Spleen (tissue), 7 donors: ENCODE measurements at regions not wholly inside any gene's neighbourhood (a gene's known extent, or its start where the extent isn't known, plus 50 kb on each side); places are given as distances from the start of the nearest gene placed in this dataset.

Experiments
- POLR2AphosphoS5 ChIP-seq, 3 donors: sonication (generic); formaldehyde crosslinking; IDR thresholded peaks; one replicate each; pipeline ENCODE4 v1.5.1; 2017; ENCODE audit warnings: antibody characterized with exemption in 3 of 3
- TF ChIP-seq, protein P1 (sequence below), 11 experiments: fragments of 200-600 bp in 7 of 11; fragments of 450-650 bp in 4 of 11; sonication (generic) in 4 of 11; IDR thresholded peaks in 8 of 11; conservative IDR thresholded peaks in 3 of 11; 1 replicate in 7 of 11; 2 replicates in 4 of 11; pipeline versions ENCODE4 v1.4.0 to v1.8.0; 2016 to 2021; ENCODE audit warnings: antibody characterized with exemption in 11 of 11, inconsistent platforms in 4 of 11, mild to moderate bottlenecking in 1 of 11
- donor health status: DM: no; HTN: no; CAD: no; lungs with moderate emphysema.
- donor health status: DM: no; HTN: no; CAD: no.
- donor health status: DM: no; HTN: no; CAD: no.

DNA sequence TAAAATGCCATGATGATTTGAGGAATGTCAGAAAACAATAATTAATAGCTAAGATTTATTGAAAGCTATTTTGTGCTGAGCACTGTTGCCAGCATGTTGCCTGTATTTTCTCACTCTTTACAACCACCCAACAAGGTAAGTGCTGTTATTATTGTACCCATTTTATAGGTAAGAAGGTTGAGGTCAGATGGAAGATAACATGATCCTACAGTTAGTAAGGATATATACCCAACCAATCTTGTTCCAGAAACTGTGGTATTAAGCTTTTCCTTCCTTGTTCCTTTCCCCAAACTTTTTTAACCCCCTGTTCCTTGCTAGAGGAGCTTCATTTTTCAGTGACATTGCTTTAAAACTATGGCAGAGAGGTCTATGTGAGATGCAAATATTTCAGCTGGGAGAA lies 738.0 kb upstream of the ZEB2 start:
- TF ChIP-seq, protein P1, sequence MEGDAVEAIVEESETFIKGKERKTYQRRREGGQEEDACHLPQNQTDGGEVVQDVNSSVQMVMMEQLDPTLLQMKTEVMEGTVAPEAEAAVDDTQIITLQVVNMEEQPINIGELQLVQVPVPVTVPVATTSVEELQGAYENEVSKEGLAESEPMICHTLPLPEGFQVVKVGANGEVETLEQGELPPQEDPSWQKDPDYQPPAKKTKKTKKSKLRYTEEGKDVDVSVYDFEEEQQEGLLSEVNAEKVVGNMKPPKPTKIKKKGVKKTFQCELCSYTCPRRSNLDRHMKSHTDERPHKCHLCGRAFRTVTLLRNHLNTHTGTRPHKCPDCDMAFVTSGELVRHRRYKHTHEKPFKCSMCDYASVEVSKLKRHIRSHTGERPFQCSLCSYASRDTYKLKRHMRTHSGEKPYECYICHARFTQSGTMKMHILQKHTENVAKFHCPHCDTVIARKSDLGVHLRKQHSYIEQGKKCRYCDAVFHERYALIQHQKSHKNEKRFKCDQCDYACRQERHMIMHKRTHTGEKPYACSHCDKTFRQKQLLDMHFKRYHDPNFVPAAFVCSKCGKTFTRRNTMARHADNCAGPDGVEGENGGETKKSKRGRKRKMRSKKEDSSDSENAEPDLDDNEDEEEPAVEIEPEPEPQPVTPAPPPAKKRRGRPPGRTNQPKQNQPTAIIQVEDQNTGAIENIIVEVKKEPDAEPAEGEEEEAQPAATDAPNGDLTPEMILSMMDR (IDR thresholded peaks at IDR 0.05 in 8 of 11, conservative IDR thresholded peaks at IDR 0.05 in 3 of 11), result no peak
- TF ChIP-seq POLR2AphosphoS5 (IDR thresholded peaks at IDR 0.05), result no peak
